T-cell (primary cell): ENCODE measurements at regions not wholly inside any gene's neighbourhood (a gene's known extent, or its start where the extent isn't known, plus 50 kb on each side); places are given as distances from the start of the nearest gene placed in this dataset.

Experiments
- ATAC-seq, 4 experiments: fragments of 200-7000 bp in 3 of 4; fragments of 150-1000 bp in 1 of 4; cut with Tn5 transposase; replicated peaks in 1 of 4; 1 replicate in 3 of 4; 2 replicates in 1 of 4; pipeline ENCODE4 v1.10.0; 2021; ENCODE audit warnings: moderate library complexity in 3 of 4, mild to moderate bottlenecking in 2 of 4, moderate number of reproducible peaks in 1 of 4
- CTCF ChIA-PET, 2 donors: fragments of 300-600 bp; sonication (Branson Sonifier 250); formaldehyde crosslinking; loops; one replicate each; lab custom pipeline; 2022; ENCODE audit warnings: antibody characterized with exemption in 2 of 2; lab: Charles Lee
- POLR2A ChIA-PET, 2 donors: fragments of 300-600 bp; sonication (Branson Sonifier 250); formaldehyde crosslinking; loops; one replicate each; lab custom pipeline; 2022; ENCODE audit warnings: antibody characterized with exemption in 2 of 2; lab: Charles Lee
- DNase-seq, 35 experiments: peaks; one replicate each; pipeline versions ENCODE4 v3.0.0 to v3.0.0-alpha.2; 2013 to 2023
- H3K27ac ChIP-seq: one replicate; pipeline ENCODE4 v1.5.1; 2013; ENCODE audit warnings: low read length
- H3K27me3 ChIP-seq, 2 experiments: replicated peaks in 1 of 2; 1 replicate in 1 of 2; 2 replicates in 1 of 2; pipeline versions ENCODE4 v1.6.1 to v1.7.0; 2013; ENCODE audit warnings: low read length in 1 of 2, mixed read lengths in 1 of 2; ENCODE audit not compliant: control insufficient read depth in 2 of 2, insufficient read depth in 2 of 2; ENCODE audit errors: extremely low read depth in 1 of 2
- H3K36me3 ChIP-seq, 2 donors: 1 replicate in 1 of 2; 2 replicates in 1 of 2; pipeline versions ENCODE4 v1.6.1 to v1.7.0; 2013; ENCODE audit warnings: low read length in 1 of 2; ENCODE audit not compliant: control insufficient read depth in 2 of 2, insufficient read depth in 1 of 2; ENCODE audit errors: extremely low read depth in 1 of 2
- H3K4me1 ChIP-seq, 2 experiments: 1 replicate in 1 of 2; 2 replicates in 1 of 2; pipeline versions ENCODE4 v1.6.1 to v1.7.0; 2013; ENCODE audit warnings: low read length in 2 of 2, mixed read lengths in 1 of 2; ENCODE audit not compliant: insufficient read depth in 2 of 2, control insufficient read depth in 1 of 2; ENCODE audit errors: extremely low read depth in 1 of 2
- H3K4me3 ChIP-seq, 2 donors: 1 replicate in 1 of 2; 2 replicates in 1 of 2; pipeline versions ENCODE4 v1.5.1 to v1.7.0; 2013; ENCODE audit warnings: mild to moderate bottlenecking in 2 of 2, low read length in 1 of 2, moderate library complexity in 1 of 2; ENCODE audit not compliant: control insufficient read depth in 1 of 2; ENCODE audit errors: extremely low read depth in 1 of 2
- H3K9me3 ChIP-seq: 2 replicates; pipeline ENCODE4 v1.7.0; 2013
- H3K27ac Mint-ChIP-seq, 2 donors: one replicate each; pipeline ENCODE4 v1.8.0; 2020 to 2021; ENCODE audit warnings: mild to moderate bottlenecking in 2 of 2, mixed read lengths in 2 of 2
- H3K27me3 Mint-ChIP-seq, 2 donors: one replicate each; pipeline ENCODE4 v1.8.0; 2021 to 2022; ENCODE audit warnings: mixed read lengths in 2 of 2
- H3K36me3 Mint-ChIP-seq: one replicate; pipeline ENCODE4 v1.8.0; 2021; ENCODE audit warnings: mixed read lengths
- H3K4me1 Mint-ChIP-seq, 3 donors: one replicate each; pipeline ENCODE4 v1.8.0; 2020 to 2022; ENCODE audit warnings: mixed read lengths in 3 of 3, mild to moderate bottlenecking in 1 of 3
- H3K4me3 Mint-ChIP-seq, 3 donors: one replicate each; pipeline ENCODE4 v1.8.0; 2020 to 2022; ENCODE audit warnings: mild to moderate bottlenecking in 3 of 3, mixed read lengths in 3 of 3, moderate library complexity in 3 of 3
- H3K9me3 Mint-ChIP-seq, 3 donors: one replicate each; pipeline ENCODE4 v1.8.0; 2020 to 2022; ENCODE audit warnings: mixed read lengths in 3 of 3
- WGBS: methylation state at CpG from one replicate; pipeline ENCODE4 v1.1.5; 2013; ENCODE audit warnings: missing lambda C conversion rate; ENCODE audit not compliant: insufficient coverage; 5-methylcytosine and 5-hydroxymethylcytosine counted together

GRCh38 chr13:64164435-64164834 is 2748.8 kb upstream of the PCDH20 start:
- 100% methylated on average over 3 of the region's 4 CpGs for WGBS
- H3K4me1 ChIP-seq = no peaks in the 10 kb centered on the region
- no peak overlapping the region for H3K4me3 ChIP-seq
- DNase-seq = no peak
- H3K27me3 Mint-ChIP-seq = no peaks in the 10 kb centered on the region
- H3K36me3 Mint-ChIP-seq = no peaks in the 10 kb centered on the region
- no peaks in the 10 kb centered on the region for H3K27me3 ChIP-seq
- no peaks in the 10 kb centered on the region for H3K4me1 Mint-ChIP-seq
- ChIA-PET POLR2A (no interaction called here), CTCF (no interaction called here)
- H3K27ac ChIP-seq = no peak overlapping the region
- peaks cover 8 to 19% (median 9%) of the 10 kb centered on the region in 3 donors for H3K9me3 Mint-ChIP-seq
- no peaks in the 10 kb centered on the region for H3K36me3 ChIP-seq
- H3K9me3 ChIP-seq = no peaks in the 10 kb centered on the region
- H3K27ac Mint-ChIP-seq = no peak overlapping the region
- no peak for ATAC-seq
- H3K4me3 Mint-ChIP-seq = no peak overlapping the region

- CTCF ChIA-PET = no interaction called here
- Histone ChIP-seq H3K4me3 (no peak overlapping the region), H3K4me1 (no peaks in the 10 kb centered on the region), H3K27me3 (no peaks in the 10 kb centered on the region), H3K27ac (no peak overlapping the region), H3K36me3 (no peaks in the 10 kb centered on the region), H3K9me3 (no peaks in the 10 kb centered on the region)
- Mint-ChIP-seq H3K4me3 (no peak overlapping the region), H3K27ac (no peak overlapping the region), H3K4me1 (no peaks in the 10 kb centered on the region), H3K9me3 (peaks cover 8 to 22% (median 17%) of the 10 kb centered on the region in 3 donors), H3K27me3 (no peaks in the 10 kb centered on the region), H3K36me3 (no peaks in the 10 kb centered on the region)
- DNase-seq (no peak), ATAC-seq (no peak)
- POLR2A ChIA-PET = no interaction called here
These were observed 2744.8 kb upstream of the PCDH20 start for GRCh38 chr13:64160479-64160878.

GRCh38 chr13:64158908-64159307 is 2743.3 kb upstream of the PCDH20 start:
- no peak for DNase-seq
- H3K4me3 ChIP-seq = no peak overlapping the region
- no peaks in the 10 kb centered on the region for H3K4me1 Mint-ChIP-seq
- H3K27me3 Mint-ChIP-seq = no peaks in the 10 kb centered on the region
- H3K27ac Mint-ChIP-seq = no peak overlapping the region
- no peaks in the 10 kb centered on the region for H3K9me3 ChIP-seq
- H3K4me1 ChIP-seq = no peaks in the 10 kb centered on the region
- ChIA-PET CTCF (no interaction called here), POLR2A (no interaction called here)
- H3K27me3 ChIP-seq = no peaks in the 10 kb centered on the region
- H3K27ac ChIP-seq = no peak overlapping the region
- H3K4me3 Mint-ChIP-seq = no peak overlapping the region
- peaks cover 10 to 18% (median 13%) of the 10 kb centered on the region in 3 donors for H3K9me3 Mint-ChIP-seq
- ATAC-seq = no peak
- H3K36me3 Mint-ChIP-seq = no peaks in the 10 kb centered on the region
- H3K36me3 ChIP-seq = no peaks in the 10 kb centered on the region
- no CpG with 5 or more reads among the region's 3 CpGs for WGBS

GRCh38 chr13:64154514-64154913 is 2738.9 kb upstream of the PCDH20 start:
- H3K36me3 ChIP-seq = no peaks in the 10 kb centered on the region
- no peak overlapping the region for H3K4me3 Mint-ChIP-seq
- ChIA-PET POLR2A (no interaction called here), CTCF (no interaction called here)
- H3K9me3 Mint-ChIP-seq = peaks cover 4 to 21% (median 11%) of the 10 kb centered on the region in 3 donors
- H3K27ac Mint-ChIP-seq = no peak overlapping the region
- no peaks in the 10 kb centered on the region for H3K4me1 ChIP-seq
- H3K27me3 ChIP-seq = no peaks in the 10 kb centered on the region
- no peaks in the 10 kb centered on the region for H3K27me3 Mint-ChIP-seq
- WGBS = no CpG with 5 or more reads among the region's 1 CpG
- no peaks in the 10 kb centered on the region for H3K4me1 Mint-ChIP-seq
- no peaks in the 10 kb centered on the region for H3K36me3 Mint-ChIP-seq
- DNase-seq (no peak), ATAC-seq (no peak)
- H3K27ac ChIP-seq = no peak overlapping the region
- no peak overlapping the region for H3K4me3 ChIP-seq
- no peaks in the 10 kb centered on the region for H3K9me3 ChIP-seq

- Mint-ChIP-seq H3K4me3 (no peak overlapping the region), H3K4me1 (no peaks in the 10 kb centered on the region), H3K27me3 (no peaks in the 10 kb centered on the region), H3K36me3 (no peaks in the 10 kb centered on the region), H3K27ac (no peak overlapping the region), H3K9me3 (peaks cover 15 to 19% (median 16%) of the 10 kb centered on the region in 3 donors)
- DNase-seq = no peak
- ChIA-PET CTCF (no interaction called here), POLR2A (no interaction called here)
- 82% methylated on average over 4 of the region's 4 CpGs for WGBS
- Histone ChIP-seq H3K27ac (no peak overlapping the region), H3K4me1 (no peaks in the 10 kb centered on the region), H3K9me3 (no peaks in the 10 kb centered on the region), H3K4me3 (no peak overlapping the region), H3K36me3 (no peaks in the 10 kb centered on the region), H3K27me3 (no peaks in the 10 kb centered on the region)
- no peak for ATAC-seq
These were observed 2715.0 kb upstream of the PCDH20 start for GRCh38 chr13:64130600-64130999.

- peaks cover 15 to 17% (median 16%) of the 10 kb centered on the region in 3 donors for H3K9me3 Mint-ChIP-seq
- Histone ChIP-seq H3K36me3 (no peaks in the 10 kb centered on the region), H3K27me3 (no peaks in the 10 kb centered on the region), H3K27ac (no peak overlapping the region), H3K9me3 (no peaks in the 10 kb centered on the region), H3K4me3 (no peak overlapping the region), H3K4me1 (no peaks in the 10 kb centered on the region)
- ChIA-PET POLR2A (no interaction called here), CTCF (no interaction called here)
- DNase-seq (no peak), ATAC-seq (no peak)
- no peaks in the 10 kb centered on the region for H3K4me1 Mint-ChIP-seq
- no peaks in the 10 kb centered on the region for H3K36me3 Mint-ChIP-seq
- H3K27me3 Mint-ChIP-seq = no peaks in the 10 kb centered on the region
- H3K27ac Mint-ChIP-seq = no peak overlapping the region
- H3K4me3 Mint-ChIP-seq = no peak overlapping the region
- 88% methylated on average over 3 of the region's 3 CpGs for WGBS
These were observed 2714.5 kb upstream of the PCDH20 start for GRCh38 chr13:64130171-64130570.

- H3K9me3 Mint-ChIP-seq = peaks cover 5 to 7% (median 5%) of the 10 kb centered on the region in 3 donors
- no peaks in the 10 kb centered on the region for H3K4me1 Mint-ChIP-seq
- Histone ChIP-seq H3K36me3 (no peaks in the 10 kb centered on the region), H3K4me1 (no peaks in the 10 kb centered on the region), H3K27me3 (no peaks in the 10 kb centered on the region), H3K4me3 (no peak overlapping the region), H3K9me3 (no peaks in the 10 kb centered on the region), H3K27ac (no peak overlapping the region)
- H3K27me3 Mint-ChIP-seq = no peaks in the 10 kb centered on the region
- no peak overlapping the region for H3K27ac Mint-ChIP-seq
- ChIA-PET POLR2A (no interaction called here), CTCF (no interaction called here)
- no peak for ATAC-seq
- no peak overlapping the region for H3K4me3 Mint-ChIP-seq
- H3K36me3 Mint-ChIP-seq = no peaks in the 10 kb centered on the region
- DNase-seq = no peak
These were observed 2712.2 kb upstream of the PCDH20 start for GRCh38 chr13:64127856-64128255.
